K562 (cell line): ENCODE measurements at regions not wholly inside any gene's neighbourhood (a gene's known extent, or its start where the extent isn't known, plus 50 kb on each side); places are given as distances from the start of the nearest gene placed in this dataset.

Experiments
- ATAC-seq: fragments of 200-7000 bp; cut with Tn5 transposase; 3 replicates; pipeline ENCODE4 v1.9.1; 2020; ENCODE audit warnings: moderate library complexity
- BruUV-seq: library from RNA; stranded (reverse); fragments of 400-500 nt; replicated peaks from 2 replicates; lab custom pipeline; 2021; lab: Mats Ljungman, UMichigan
- CTCF ChIA-PET: fragments of 300-600 bp; formaldehyde crosslinking; extraction: SDS; loops from one replicate; lab custom pipeline; 2021; ENCODE audit warnings: low intra/inter-chr PET ratio; lab: Yijun Ruan, JAX
- POLR2A ChIA-PET: fragments of 300-600, 350-650 bp; sonication (Branson Sonifier 250); formaldehyde crosslinking; extraction: SDS; loops from one replicate; lab custom pipeline; 2021; ENCODE audit warnings: antibody characterized with exemption, inconsistent platforms; lab: Yijun Ruan, JAX
- DNase-seq, 4 experiments: peaks; one replicate each; pipeline versions ENCODE4 v3.0.0 to v3.0.0-alpha.2; 2011 to 2018; ENCODE audit warnings: low spot score in 3 of 4, mixed read lengths in 3 of 4; ENCODE audit errors: extremely low read depth in 1 of 4
- FAIRE-seq: peaks from 2 replicates; lab custom pipeline; 2011; peaks lifted over from hg19 to GRCh38; lab: Jason Lieb, UNC
- H2AFZ ChIP-seq: 2 replicates; pipeline ENCODE4 v1.6.0; 2011; ENCODE audit warnings: low read depth, low read length, control low read depth, inconsistent platforms
- H3K27ac ChIP-seq: fragments of 200-600 bp; 3 replicates; pipeline ENCODE4 v1.8.0; 2011; ENCODE audit warnings: low read depth, mild to moderate bottlenecking, control low read depth, inconsistent platforms, low read length, moderate library complexity, mixed read lengths; ENCODE audit errors: extremely low read depth
- H3K27me3 ChIP-seq, 2 experiments: fragments of 300-600 bp in 1 of 2; 2 replicates in 1 of 2; 3 replicates in 1 of 2; pipeline versions ENCODE4 v1.6.0 to v1.8.0; 2011; ENCODE audit warnings: inconsistent platforms in 2 of 2, low read length in 2 of 2, mild to moderate bottlenecking in 1 of 2, mixed read lengths in 1 of 2, moderate library complexity in 1 of 2; ENCODE audit not compliant: control insufficient read depth in 2 of 2, insufficient read depth in 2 of 2
- H3K36me3 ChIP-seq: fragments of 300-600 bp; 3 replicates; pipeline ENCODE4 v1.8.0; 2011; ENCODE audit warnings: mild to moderate bottlenecking, low read length, inconsistent platforms; ENCODE audit not compliant: control insufficient read depth, insufficient read depth
- H3K4me1 ChIP-seq, 2 experiments: fragments of 200-600 bp in 1 of 2; replicated peaks in 1 of 2; 2 replicates in 1 of 2; 3 replicates in 1 of 2; pipeline versions ENCODE4 v1.5.1 to v1.8.0; 2011; ENCODE audit warnings: inconsistent platforms in 2 of 2, low read length in 2 of 2, mild to moderate bottlenecking in 1 of 2, mixed read lengths in 1 of 2, moderate library complexity in 1 of 2; ENCODE audit not compliant: control insufficient read depth in 2 of 2, insufficient read depth in 2 of 2
- H3K4me2 ChIP-seq: 2 replicates; pipeline ENCODE4 v1.6.1; 2011; ENCODE audit warnings: low read length, control low read depth, inconsistent platforms, mixed read lengths; ENCODE audit not compliant: insufficient read depth
- H3K4me3 ChIP-seq: fragments of 200-600 bp; sonication (generic), shearing (Covaris generic); 2 replicates; pipeline ENCODE4 v1.5.1; 2016; ENCODE audit warnings: control low read depth, inconsistent platforms
- H3K79me2 ChIP-seq: fragments of 200-600 bp; 3 replicates; pipeline ENCODE4 v1.8.0; 2011; ENCODE audit warnings: low read length, inconsistent platforms; ENCODE audit not compliant: control insufficient read depth, insufficient read depth
- H3K9ac ChIP-seq, 2 experiments: 2 replicates each; pipeline versions ENCODE4 v1.6.0 to v1.6.1; 2011; ENCODE audit warnings: low read depth in 2 of 2, low read length in 2 of 2, control low read depth in 1 of 2, inconsistent platforms in 1 of 2, mild to moderate bottlenecking in 1 of 2, mixed read lengths in 1 of 2; ENCODE audit not compliant: insufficient read depth in 1 of 2
- H3K9me1 ChIP-seq: one replicate; pipeline ENCODE4 v1.6.0; 2011; ENCODE audit warnings: inconsistent platforms, mild to moderate bottlenecking, low read length, moderate library complexity; ENCODE audit not compliant: control insufficient read depth, insufficient read depth
- H3K9me3 ChIP-seq: replicated peaks from 2 replicates; pipeline ENCODE4 v1.5.1; 2011; ENCODE audit warnings: low read depth, low read length, inconsistent platforms; ENCODE audit not compliant: control insufficient read depth, insufficient read depth
- H4K20me1 ChIP-seq: replicated peaks from 2 replicates; pipeline ENCODE4 v1.6.1; 2011; ENCODE audit warnings: low read length, inconsistent platforms, mixed read lengths; ENCODE audit not compliant: control insufficient read depth, insufficient read depth
- GATAD2A ChIP-seq: fragments of 450-650 bp; IDR thresholded peaks from 2 replicates; pipeline ENCODE4 v1.6.1; 2017
- HNRNPK ChIP-seq: fragments of 200-400 bp; formaldehyde crosslinking; IDR thresholded peaks from one replicate; pipeline ENCODE4 v1.6.1; 2018; ENCODE audit warnings: mild to moderate bottlenecking, low read depth, low read length; ENCODE audit not compliant: poor library complexity, severe bottlenecking
- NCOA2 ChIP-seq, 2 experiments: fragments of 450-650 bp; IDR thresholded peaks; 2 replicates each; pipeline ENCODE4 v1.6.1; 2018; ENCODE audit warnings: mild to moderate bottlenecking in 2 of 2, moderate library complexity in 1 of 2; ENCODE audit not compliant: partially characterized antibody in 2 of 2
- RNF2 ChIP-seq: sonication (generic); IDR thresholded peaks from 2 replicates; pipeline ENCODE4 v1.6.1; 2016
- ZBTB7A ChIP-seq: IDR thresholded peaks from 2 replicates; pipeline ENCODE4 v1.6.1; 2011; ENCODE audit warnings: low read depth, mild to moderate bottlenecking, low read length, moderate library complexity, borderline replicate concordance; ENCODE audit not compliant: control insufficient read depth
- ZNF584 ChIP-seq: fragments of 200-800 bp; sonication (Bioruptor generic); IDR thresholded peaks from 2 replicates; pipeline ENCODE4 v1.6.1; 2016; ENCODE audit warnings: low read depth, mild to moderate bottlenecking, missing genetic modification characterization, missing compliant biosample characterization
- WGBS: fragments of 100-300 bp; shearing (Covaris generic); methylation state at CpG from one replicate; pipeline ENCODE4 v1.1.6; 2016; ENCODE audit warnings: low coverage, mixed read lengths; ENCODE audit not compliant: insufficient coverage; ENCODE audit errors: missing lambda C conversion rate; 5-methylcytosine and 5-hydroxymethylcytosine counted together
- in situ Hi-C: fragments of 300-500 bp; cut with MboI; formaldehyde crosslinking; loops from 4 replicates; pipeline ENCODE4 v1.15.0; 2018; ENCODE audit warnings: inconsistent platforms, mixed read lengths
- intact Hi-C: fragments of 100-400 bp; cut with micrococcal nuclease; formaldehyde crosslinking; loops from 2 replicates; pipeline ENCODE4 v1.14.2; 2022
- TF ChIP-seq, protein P1 (sequence below): fragments of 450-650 bp; IDR thresholded peaks from 2 replicates; pipeline ENCODE4 v1.6.1; 2016; ENCODE audit warnings: low read depth
- TF ChIP-seq, protein P2 (sequence below): fragments of 200-400 bp; formaldehyde crosslinking; IDR thresholded peaks from 2 replicates; pipeline ENCODE4 v1.6.1; 2017; ENCODE audit warnings: mild to moderate bottlenecking, low read depth, low read length, moderate library complexity
- TF ChIP-seq, protein P3 (sequence below): fragments of 150-350 bp; conservative IDR thresholded peaks from 2 replicates; pipeline ENCODE4 v1.6.1; 2014; ENCODE audit warnings: low read length

DNA sequence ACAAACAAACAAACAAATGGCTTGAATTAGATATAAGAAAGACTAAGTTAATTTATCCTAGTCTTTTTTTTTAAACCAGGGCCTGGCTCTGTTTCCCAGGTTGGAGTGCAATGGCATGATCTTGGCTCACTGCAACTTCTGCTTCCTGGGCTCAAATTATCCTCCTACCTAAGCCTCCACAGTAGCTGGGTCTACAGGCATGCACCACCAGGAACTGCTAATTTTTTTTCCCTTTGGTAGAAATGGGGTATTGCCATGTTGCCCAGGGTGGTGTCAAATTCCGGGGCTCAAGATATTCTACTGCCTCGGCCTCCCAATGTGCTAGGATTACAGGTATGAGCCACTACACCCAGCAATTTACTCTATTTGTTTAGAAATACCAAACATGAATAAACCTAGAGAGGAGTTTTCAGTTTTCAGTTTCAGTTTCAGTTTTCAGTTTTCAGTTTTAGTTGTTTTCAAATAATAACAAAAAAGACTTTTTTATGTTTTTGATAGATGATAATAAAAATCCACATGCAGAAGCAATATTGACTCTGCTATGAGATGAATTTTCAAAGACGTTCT lies 817.0 kb downstream of the FLRT2 start:
- BruUV-seq, result no TSS peak
- DNase-seq, result no peak
- FAIRE-seq, result no peak
- TF ChIP-seq, protein P1, sequence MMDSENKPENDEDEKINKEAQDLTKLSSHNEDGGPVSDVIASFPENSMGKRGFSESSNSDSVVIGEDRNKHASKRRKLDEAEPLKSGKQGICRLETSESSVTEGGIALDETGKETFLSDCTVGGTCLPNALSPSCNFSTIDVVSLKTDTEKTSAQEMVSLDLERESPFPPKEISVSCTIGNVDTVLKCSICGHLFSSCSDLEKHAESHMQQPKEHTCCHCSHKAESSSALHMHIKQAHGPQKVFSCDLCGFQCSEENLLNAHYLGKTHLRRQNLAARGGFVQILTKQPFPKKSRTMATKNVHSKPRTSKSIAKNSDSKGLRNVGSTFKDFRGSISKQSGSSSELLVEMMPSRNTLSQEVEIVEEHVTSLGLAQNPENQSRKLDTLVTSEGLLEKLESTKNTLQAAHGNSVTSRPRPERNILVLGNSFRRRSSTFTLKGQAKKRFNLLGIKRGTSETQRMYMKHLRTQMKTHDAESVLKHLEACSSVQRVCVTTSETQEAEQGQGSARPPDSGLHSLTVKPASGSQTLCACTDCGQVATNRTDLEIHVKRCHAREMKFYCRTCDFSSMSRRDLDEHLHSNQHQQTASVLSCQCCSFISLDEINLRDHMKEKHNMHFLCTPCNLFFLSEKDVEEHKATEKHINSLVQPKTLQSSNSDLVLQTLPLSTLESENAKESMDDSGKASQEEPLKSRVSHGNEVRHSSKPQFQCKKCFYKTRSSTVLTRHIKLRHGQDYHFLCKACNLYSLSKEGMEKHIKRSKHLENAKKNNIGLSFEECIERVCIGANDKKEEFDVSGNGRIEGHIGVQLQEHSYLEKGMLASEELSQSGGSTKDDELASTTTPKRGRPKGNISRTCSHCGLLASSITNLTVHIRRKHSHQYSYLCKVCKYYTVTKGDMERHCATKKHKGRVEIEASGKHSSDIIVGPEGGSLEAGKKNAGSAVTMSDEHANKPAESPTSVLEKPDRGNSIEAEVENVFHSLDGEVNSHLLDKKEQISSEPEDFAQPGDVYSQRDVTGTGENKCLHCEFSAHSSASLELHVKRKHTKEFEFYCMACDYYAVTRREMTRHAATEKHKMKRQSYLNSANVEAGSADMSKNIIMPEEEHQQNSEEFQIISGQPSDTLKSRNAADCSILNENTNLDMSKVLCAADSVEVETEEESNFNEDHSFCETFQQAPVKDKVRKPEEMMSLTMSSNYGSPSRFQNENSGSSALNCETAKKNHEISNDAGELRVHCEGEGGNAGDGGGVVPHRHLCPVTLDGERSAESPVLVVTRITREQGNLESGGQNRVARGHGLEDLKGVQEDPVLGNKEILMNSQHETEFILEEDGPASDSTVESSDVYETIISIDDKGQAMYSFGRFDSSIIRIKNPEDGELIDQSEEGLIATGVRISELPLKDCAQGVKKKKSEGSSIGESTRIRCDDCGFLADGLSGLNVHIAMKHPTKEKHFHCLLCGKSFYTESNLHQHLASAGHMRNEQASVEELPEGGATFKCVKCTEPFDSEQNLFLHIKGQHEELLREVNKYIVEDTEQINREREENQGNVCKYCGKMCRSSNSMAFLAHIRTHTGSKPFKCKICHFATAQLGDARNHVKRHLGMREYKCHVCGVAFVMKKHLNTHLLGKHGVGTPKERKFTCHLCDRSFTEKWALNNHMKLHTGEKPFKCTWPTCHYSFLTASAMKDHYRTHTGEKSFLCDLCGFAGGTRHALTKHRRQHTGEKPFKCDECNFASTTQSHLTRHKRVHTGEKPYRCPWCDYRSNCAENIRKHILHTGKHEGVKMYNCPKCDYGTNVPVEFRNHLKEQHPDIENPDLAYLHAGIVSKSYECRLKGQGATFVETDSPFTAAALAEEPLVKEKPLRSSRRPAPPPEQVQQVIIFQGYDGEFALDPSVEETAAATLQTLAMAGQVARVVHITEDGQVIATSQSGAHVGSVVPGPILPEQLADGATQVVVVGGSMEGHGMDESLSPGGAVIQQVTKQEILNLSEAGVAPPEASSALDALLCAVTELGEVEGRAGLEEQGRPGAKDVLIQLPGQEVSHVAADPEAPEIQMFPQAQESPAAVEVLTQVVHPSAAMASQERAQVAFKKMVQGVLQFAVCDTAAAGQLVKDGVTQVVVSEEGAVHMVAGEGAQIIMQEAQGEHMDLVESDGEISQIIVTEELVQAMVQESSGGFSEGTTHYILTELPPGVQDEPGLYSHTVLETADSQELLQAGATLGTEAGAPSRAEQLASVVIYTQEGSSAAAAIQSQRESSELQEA, result no peak
- TF ChIP-seq ZNF584 (CRISPR knock-in tag) (no peak), NCOA2 (IDR thresholded peaks at IDR 0.05; ENCODE audit: partially characterized antibody in 2 of 2) (no peak), ZBTB7A (no peak), RNF2 (no peak), HNRNPK (no peak), GATAD2A (no peak)
- TF ChIP-seq, protein P2, sequence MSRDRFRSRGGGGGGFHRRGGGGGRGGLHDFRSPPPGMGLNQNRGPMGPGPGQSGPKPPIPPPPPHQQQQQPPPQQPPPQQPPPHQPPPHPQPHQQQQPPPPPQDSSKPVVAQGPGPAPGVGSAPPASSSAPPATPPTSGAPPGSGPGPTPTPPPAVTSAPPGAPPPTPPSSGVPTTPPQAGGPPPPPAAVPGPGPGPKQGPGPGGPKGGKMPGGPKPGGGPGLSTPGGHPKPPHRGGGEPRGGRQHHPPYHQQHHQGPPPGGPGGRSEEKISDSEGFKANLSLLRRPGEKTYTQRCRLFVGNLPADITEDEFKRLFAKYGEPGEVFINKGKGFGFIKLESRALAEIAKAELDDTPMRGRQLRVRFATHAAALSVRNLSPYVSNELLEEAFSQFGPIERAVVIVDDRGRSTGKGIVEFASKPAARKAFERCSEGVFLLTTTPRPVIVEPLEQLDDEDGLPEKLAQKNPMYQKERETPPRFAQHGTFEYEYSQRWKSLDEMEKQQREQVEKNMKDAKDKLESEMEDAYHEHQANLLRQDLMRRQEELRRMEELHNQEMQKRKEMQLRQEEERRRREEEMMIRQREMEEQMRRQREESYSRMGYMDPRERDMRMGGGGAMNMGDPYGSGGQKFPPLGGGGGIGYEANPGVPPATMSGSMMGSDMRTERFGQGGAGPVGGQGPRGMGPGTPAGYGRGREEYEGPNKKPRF, result no peak
- TF ChIP-seq, protein P3, sequence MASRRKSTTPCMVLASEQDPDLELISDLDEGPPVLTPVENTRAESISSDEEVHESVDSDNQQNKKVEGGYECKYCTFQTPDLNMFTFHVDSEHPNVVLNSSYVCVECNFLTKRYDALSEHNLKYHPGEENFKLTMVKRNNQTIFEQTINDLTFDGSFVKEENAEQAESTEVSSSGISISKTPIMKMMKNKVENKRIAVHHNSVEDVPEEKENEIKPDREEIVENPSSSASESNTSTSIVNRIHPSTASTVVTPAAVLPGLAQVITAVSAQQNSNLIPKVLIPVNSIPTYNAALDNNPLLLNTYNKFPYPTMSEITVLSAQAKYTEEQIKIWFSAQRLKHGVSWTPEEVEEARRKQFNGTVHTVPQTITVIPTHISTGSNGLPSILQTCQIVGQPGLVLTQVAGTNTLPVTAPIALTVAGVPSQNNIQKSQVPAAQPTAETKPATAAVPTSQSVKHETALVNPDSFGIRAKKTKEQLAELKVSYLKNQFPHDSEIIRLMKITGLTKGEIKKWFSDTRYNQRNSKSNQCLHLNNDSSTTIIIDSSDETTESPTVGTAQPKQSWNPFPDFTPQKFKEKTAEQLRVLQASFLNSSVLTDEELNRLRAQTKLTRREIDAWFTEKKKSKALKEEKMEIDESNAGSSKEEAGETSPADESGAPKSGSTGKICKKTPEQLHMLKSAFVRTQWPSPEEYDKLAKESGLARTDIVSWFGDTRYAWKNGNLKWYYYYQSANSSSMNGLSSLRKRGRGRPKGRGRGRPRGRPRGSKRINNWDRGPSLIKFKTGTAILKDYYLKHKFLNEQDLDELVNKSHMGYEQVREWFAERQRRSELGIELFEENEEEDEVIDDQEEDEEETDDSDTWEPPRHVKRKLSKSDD, result no peak

More for the DNA sequence above, 817.0 kb downstream of the FLRT2 start:
- intact Hi-C loops (no loop called here), in situ Hi-C loops (no loop called here)
- Histone ChIP-seq H3K79me2 (no peaks in the 10 kb centered on the region), H3K4me1 (no peaks in the 10 kb centered on the region), H4K20me1 (no peaks in the 10 kb centered on the region), H3K9me1 (no peaks in the 10 kb centered on the region), H3K9me3 (no peaks in the 10 kb centered on the region), H3K36me3 (no peaks in the 10 kb centered on the region), H3K9ac (no peak overlapping the region), H3K4me3 (no peak overlapping the region), H2AFZ (no peak overlapping the region), H3K27ac (no peak overlapping the region), H3K27me3 (no peaks in the 10 kb centered on the region), H3K4me2 (no peak overlapping the region)
- no peak for ATAC-seq
- CTCF ChIA-PET, result no interaction called here
- 5% methylated on average over 3 of the region's 3 CpGs for WGBS
- POLR2A ChIA-PET, result no interaction called here
